ENCODE measurements at regions not wholly inside any gene's neighbourhood (a gene's known extent, or its start where the extent isn't known, plus 50 kb on each side); places are given as distances from the start of the nearest gene placed in this dataset.
A peak's percentile ranks its signal among the peaks of the same experiment; 100 is the strongest.

DNA sequence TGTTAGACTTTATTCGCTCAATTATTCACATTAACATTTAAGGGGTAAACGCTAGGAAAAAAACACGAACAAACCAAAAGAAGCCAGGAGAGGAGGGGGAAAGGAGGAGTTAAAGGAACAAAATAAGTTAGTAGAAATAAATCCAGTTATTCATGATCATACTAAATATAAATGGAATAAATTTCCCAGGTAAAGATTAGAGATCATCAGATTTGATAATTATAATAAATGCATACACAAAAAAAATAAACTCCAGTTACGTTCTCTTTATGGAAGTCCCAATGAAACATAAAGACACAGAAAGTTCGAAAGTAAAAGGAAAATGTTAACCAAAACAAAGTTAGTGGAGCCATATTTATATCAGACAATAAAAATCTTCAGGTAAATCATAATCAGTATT lies 568.7 kb upstream of the NOX3 start:
- TF ChIP-seq EP300 (IDR thresholded peaks at IDR 0.05): no peak
- TF ChIP-seq, protein P1, sequence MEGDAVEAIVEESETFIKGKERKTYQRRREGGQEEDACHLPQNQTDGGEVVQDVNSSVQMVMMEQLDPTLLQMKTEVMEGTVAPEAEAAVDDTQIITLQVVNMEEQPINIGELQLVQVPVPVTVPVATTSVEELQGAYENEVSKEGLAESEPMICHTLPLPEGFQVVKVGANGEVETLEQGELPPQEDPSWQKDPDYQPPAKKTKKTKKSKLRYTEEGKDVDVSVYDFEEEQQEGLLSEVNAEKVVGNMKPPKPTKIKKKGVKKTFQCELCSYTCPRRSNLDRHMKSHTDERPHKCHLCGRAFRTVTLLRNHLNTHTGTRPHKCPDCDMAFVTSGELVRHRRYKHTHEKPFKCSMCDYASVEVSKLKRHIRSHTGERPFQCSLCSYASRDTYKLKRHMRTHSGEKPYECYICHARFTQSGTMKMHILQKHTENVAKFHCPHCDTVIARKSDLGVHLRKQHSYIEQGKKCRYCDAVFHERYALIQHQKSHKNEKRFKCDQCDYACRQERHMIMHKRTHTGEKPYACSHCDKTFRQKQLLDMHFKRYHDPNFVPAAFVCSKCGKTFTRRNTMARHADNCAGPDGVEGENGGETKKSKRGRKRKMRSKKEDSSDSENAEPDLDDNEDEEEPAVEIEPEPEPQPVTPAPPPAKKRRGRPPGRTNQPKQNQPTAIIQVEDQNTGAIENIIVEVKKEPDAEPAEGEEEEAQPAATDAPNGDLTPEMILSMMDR (IDR thresholded peaks at IDR 0.05): no peak
- TF ChIP-seq POLR2AphosphoS5 (IDR thresholded peaks at IDR 0.05): no peak
- no peak for TF ChIP-seq POLR2A (IDR thresholded peaks at IDR 0.05)
- no peaks in the 10 kb centered on the region for H3K27me3 ChIP-seq
- no peak overlapping the region for H3K27ac ChIP-seq
- H3K36me3 ChIP-seq: no peaks in the 10 kb centered on the region
- H3K4me3 ChIP-seq: no peak overlapping the region
- DNase-seq (no peak), ATAC-seq (ENCODE audit: low FRiP score in 2 of 2) (no peak)
- 87 to 93% methylated on average over 5 of the region's 5 CpGs for WGBS, 2 donors
- no peaks in the 10 kb centered on the region for H3K4me1 ChIP-seq
- H3K9me3 ChIP-seq: peaks cover 0 to 5% (median 2%) of the 10 kb centered on the region in 4 donors

GRCh38 chr6:156021746-156022396 lies 566.2 kb upstream of the NOX3 start:
- Histone ChIP-seq H3K4me3 (no peak overlapping the region), H3K36me3 (no peaks in the 10 kb centered on the region), H3K9me3 (peaks cover 0 to 5% (median 2%) of the 10 kb centered on the region in 4 donors), H3K27me3 (no peaks in the 10 kb centered on the region), H3K27ac (no peak overlapping the region), H3K4me1 (no peaks in the 10 kb centered on the region)
- ATAC-seq (ENCODE audit: low FRiP score in 2 of 2) (peak in 1 of 2 donors; percentile 68), DNase-seq (no peak)
- TF ChIP-seq POLR2AphosphoS5 (IDR thresholded peaks at IDR 0.05): no peak
- TF ChIP-seq, protein P1 (IDR thresholded peaks at IDR 0.05): no peak
- no peak for TF ChIP-seq EP300 (IDR thresholded peaks at IDR 0.05)
- no peak for TF ChIP-seq POLR2A (IDR thresholded peaks at IDR 0.05)
- WGBS, 2 donors: 82 to 84% methylated on average over 6 of the region's 6 CpGs

- TF ChIP-seq POLR2AphosphoS5 (IDR thresholded peaks at IDR 0.05) (no peak), EP300 (IDR thresholded peaks at IDR 0.05) (no peak), POLR2A (IDR thresholded peaks at IDR 0.05) (no peak)
- TF ChIP-seq, protein P1 (IDR thresholded peaks at IDR 0.05): no peak
- no peak for DNase-seq
- no peaks in the 10 kb centered on the region for H3K27me3 ChIP-seq
- WGBS, 2 donors: 81 to 86% methylated on average over 3 of the region's 3 CpGs
- ATAC-seq (ENCODE audit: low FRiP score in 2 of 2): no peak
- H3K4me1 ChIP-seq: no peaks in the 10 kb centered on the region
- no peaks in the 10 kb centered on the region for H3K36me3 ChIP-seq
- no peak overlapping the region for H3K4me3 ChIP-seq
- no peak overlapping the region for H3K27ac ChIP-seq
- no peaks in the 10 kb centered on the region for H3K9me3 ChIP-seq
Measured at GRCh38 chr6:156017838-156018237, 562.2 kb upstream of the NOX3 start.

DNA sequence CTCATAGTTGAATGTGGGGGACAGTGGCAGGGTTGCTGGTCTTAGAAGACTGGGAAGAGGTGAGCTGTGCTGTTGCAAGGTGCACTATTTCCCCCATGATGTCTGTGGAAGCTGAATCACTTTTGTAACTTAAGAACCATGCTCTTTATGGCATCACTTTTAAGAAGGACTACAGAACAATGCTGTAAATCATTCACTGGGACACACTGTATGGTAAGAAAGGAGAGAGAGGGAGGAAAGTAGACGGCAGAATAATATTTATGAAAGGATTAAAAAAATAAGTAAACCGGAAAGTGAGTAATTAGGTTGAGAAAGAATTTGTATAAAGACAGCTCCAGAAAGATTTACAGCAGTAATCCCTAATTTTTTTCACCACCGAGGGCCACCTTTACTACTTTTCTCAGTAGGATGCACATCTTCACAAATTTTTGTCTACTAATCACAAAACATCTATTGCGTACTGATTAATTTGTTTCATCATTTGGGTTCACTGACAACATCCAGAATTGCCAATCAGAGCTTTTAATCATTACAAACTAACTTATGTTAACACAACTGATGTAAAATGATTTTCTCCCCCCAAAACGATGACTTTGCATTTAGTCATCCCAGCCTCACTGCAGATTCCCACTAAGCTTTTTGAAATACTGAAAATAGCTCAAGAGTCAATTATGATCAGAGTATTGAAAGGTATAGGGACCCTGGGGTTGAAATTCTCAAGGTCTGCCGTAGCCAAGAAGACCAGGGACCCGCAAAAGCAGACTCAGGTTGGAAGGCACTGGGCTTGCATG lies 560.7 kb upstream of the NOX3 start:
- ATAC-seq (ENCODE audit: low FRiP score in 2 of 2) (no peak), DNase-seq (no peak)
- TF ChIP-seq POLR2A (IDR thresholded peaks at IDR 0.05) (no peak), POLR2AphosphoS5 (IDR thresholded peaks at IDR 0.05) (no peak), EP300 (IDR thresholded peaks at IDR 0.05) (no peak)
- TF ChIP-seq, protein P1 (IDR thresholded peaks at IDR 0.05): no peak
- WGBS, 2 donors: 88 to 90% methylated on average over 7 of the region's 7 CpGs
- H3K4me3 ChIP-seq: no peak overlapping the region
- H3K27ac ChIP-seq: no peak overlapping the region
- no peaks in the 10 kb centered on the region for H3K4me1 ChIP-seq
- no peaks in the 10 kb centered on the region for H3K36me3 ChIP-seq
- no peaks in the 10 kb centered on the region for H3K27me3 ChIP-seq
- no peaks in the 10 kb centered on the region for H3K9me3 ChIP-seq

Measured in upper lobe of left lung (tissue), 6 donors.